Lower leg skin (tissue), 3 donors: ENCODE measurements at regions not wholly inside any gene's neighbourhood (a gene's known extent, or its start where the extent isn't known, plus 50 kb on each side); places are given as distances from the start of the nearest gene placed in this dataset.

ENCODE experiments used
- POLR2A ChIP-seq, 2 donors: fragments of 450-650 bp; IDR thresholded peaks; one replicate each; pipeline ENCODE4 v1.6.1; 2016 to 2017; ENCODE audit warnings: antibody characterized with exemption in 2 of 2, mild to moderate bottlenecking in 1 of 2, moderate library complexity in 1 of 2
- TF ChIP-seq, protein P1 (sequence below), 3 donors: fragments of 450-650 bp; IDR thresholded peaks; one replicate each; pipeline ENCODE4 v1.5.1; 2016; ENCODE audit warnings: antibody characterized with exemption in 3 of 3, mild to moderate bottlenecking in 3 of 3, moderate library complexity in 2 of 3

DNA sequence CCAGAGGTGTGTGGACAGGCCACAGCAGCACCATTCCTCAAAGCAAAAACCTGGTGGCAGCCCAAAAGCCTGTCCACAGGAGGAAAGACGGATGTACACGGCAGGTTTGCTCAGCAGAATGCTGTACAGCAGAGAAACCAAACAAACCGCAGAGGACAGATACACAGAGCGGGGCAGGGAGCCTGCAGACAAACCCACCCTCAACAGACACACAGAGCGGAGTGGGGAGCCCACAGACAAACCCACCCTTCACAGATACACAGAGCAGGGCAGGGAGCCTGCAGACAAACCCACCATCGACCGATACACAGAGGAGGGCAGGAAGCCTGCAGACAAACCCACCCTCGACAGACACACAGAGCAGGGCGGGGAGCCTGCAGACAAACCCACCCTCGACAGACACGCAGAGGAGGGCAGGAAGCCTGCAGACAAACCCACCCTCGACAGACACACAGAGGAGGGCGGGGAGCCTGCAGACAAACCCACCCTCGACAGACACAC is 53.0 kb upstream of the METRNL start:
- TF ChIP-seq, protein P1, sequence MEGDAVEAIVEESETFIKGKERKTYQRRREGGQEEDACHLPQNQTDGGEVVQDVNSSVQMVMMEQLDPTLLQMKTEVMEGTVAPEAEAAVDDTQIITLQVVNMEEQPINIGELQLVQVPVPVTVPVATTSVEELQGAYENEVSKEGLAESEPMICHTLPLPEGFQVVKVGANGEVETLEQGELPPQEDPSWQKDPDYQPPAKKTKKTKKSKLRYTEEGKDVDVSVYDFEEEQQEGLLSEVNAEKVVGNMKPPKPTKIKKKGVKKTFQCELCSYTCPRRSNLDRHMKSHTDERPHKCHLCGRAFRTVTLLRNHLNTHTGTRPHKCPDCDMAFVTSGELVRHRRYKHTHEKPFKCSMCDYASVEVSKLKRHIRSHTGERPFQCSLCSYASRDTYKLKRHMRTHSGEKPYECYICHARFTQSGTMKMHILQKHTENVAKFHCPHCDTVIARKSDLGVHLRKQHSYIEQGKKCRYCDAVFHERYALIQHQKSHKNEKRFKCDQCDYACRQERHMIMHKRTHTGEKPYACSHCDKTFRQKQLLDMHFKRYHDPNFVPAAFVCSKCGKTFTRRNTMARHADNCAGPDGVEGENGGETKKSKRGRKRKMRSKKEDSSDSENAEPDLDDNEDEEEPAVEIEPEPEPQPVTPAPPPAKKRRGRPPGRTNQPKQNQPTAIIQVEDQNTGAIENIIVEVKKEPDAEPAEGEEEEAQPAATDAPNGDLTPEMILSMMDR (IDR thresholded peaks at IDR 0.05): no peak
- no peak for TF ChIP-seq POLR2A (IDR thresholded peaks at IDR 0.05)
